ENCODE measurements at regions not wholly inside any gene's neighbourhood (a gene's known extent, or its start where the extent isn't known, plus 50 kb on each side); places are given as distances from the start of the nearest gene placed in this dataset.
A peak's percentile ranks its signal among the peaks of the same experiment; 100 is the strongest.
"Not testable (repeated sequence)": the region's sequence is repeated elsewhere in the genome, so short reads cannot be mapped to it uniquely, and the experiment has no call there.

DNA sequence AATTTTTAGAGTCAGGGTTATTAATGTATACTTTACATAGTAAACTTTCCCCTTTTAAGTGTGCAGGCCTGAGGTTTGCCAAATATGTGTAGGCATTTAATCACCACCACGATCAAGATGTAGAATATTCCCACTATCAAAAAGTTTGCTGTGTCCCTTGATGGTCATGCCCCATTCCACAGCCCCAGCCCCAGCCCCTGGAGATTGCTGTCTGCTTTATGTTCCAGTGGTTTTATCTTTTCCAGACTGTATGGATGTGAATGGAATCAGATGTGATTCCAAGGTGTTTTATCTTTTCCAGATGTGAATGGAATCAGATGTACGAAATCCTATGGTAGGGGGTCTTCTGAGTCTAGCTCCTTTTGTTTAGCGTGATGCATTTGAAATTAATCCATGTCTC is 93.1 kb upstream of the B3GAT1 start:
- no peak for DNase-seq

DNA sequence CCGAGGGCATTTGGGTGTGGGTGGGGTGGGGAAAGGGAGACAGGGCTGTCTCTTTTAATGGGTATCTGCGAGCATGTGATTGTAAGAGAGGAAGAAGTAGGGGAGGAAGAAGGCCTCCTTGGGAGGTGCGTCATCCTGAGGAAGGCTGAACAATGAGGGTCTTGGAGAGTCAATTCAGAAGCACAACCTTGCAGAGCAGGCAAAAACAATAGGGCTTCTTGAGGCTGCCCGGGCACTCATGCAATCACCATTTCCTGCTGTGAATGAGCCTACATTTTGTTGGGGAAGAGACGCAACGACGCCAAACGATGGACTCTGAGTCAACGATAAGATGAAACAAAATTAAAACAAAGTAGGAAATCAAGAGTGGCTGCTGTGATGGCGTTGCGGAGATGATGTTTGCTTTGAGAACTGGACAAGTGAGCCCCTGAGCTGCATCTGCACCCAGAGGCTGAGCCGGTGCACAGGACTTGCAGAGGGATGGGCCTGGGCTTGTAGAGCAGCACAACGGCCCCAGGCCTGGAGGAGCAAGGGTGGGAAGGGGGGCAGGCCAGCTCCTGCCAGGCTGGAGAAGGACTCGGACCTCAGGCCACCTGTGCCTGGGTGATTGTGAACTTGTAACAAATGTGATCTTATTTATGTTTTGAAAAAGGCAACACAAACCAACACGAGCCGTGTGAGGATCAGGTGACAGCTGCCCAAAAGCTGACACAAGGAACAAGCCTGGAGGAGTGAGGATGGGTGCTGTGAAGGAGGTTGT is 92.3 kb upstream of the B3GAT1 start:
- no peak for DNase-seq

DNA sequence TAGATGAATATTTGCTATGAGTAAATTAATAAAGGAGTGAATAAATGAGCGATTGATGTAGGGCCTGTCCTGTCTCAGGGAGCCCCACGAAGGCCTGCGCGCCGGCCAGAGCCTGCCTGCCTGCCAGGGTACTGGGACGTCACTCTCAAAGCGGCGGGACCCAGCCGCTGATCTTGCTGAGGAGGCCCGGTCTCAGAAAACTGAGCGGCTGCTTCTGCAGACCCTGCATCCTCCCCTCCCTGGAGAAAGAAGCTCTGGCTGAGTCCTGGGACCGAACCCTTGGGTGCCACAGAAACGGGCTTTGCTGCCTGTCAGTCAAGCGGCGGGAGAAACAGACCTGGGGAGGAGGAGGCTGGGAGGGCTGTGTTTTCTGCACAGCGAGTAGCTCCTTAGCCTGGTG is 91.6 kb upstream of the B3GAT1 start:
- no peak for DNase-seq

DNA sequence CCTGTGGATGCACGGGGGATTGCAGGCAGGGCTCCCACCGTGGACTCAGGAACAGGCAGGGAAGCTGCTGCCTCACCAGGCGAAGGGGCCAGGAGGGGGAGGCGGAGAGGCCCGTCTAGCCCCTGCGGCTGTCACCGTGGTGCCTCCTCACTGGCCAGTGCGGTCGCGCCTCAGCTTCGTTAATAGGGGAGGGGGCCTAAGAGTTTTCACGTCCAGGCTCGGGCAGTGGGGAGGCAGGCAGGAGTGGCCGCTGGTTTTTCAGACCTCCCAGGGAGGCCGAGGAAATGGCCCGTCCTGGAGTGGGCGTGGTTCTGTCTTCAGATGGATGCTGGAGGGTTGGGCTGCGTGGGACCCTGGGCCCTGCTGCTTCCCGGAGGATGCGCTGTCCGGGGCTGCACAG is 91.1 kb upstream of the B3GAT1 start:
- no peak for DNase-seq

DNA sequence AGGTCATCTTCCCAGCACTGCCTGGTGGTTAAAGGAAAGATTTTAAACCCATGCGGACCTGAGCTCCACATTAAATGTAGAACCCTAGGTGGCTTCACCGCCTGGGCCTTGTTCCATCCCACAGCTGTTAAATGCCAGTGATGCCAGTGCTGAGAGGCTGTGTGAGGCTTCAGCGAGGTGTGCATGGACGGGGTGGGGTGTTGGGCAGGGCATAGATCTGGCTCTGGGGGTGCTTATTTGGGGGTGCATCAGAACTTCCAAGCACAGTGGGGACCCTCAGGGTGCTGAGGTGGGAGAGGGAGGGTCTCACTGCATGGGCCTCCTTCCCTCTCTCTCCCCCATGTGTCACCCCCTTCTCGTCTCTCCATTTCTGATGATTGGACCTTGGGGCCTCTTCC is 90.1 kb upstream of the B3GAT1 start:
- no peak for DNase-seq

DNA sequence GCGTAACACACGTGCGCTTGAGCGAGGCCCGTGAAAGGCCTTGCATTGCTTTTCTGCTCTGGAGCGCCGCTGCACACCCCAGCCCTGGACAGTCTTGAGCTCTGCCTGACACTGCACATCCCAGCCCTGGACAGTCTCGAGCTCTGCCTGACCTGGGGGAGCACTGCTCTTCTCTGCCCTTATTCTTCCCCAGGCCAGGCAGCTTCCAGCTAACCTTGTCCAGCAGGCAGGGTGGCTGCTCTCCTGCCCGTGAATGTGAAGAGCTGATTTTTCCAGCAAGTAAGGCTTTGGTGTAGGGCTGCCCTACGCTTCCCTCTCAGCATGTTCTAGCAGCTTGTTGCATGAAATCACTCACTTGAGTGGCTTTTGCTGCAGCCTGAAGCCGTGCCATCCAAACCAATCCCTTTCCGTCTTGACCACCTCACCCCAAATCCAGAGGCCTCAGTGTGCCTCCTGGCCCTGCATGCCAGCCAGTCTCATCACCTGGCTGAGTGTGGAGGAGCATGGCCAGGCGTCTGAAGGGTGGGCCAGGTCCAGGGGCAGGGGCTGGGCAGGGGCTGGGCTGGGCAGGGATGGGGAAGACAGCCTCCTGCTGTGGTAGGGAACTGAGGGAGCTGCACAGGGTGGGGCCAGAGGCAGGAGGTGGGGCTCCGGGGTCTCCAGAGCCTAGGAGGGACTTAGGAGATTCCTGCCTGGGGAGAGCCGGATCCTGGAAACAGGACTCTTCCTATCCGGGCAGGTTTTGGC is 89.5 kb upstream of the B3GAT1 start:
- no peak for DNase-seq

DNA sequence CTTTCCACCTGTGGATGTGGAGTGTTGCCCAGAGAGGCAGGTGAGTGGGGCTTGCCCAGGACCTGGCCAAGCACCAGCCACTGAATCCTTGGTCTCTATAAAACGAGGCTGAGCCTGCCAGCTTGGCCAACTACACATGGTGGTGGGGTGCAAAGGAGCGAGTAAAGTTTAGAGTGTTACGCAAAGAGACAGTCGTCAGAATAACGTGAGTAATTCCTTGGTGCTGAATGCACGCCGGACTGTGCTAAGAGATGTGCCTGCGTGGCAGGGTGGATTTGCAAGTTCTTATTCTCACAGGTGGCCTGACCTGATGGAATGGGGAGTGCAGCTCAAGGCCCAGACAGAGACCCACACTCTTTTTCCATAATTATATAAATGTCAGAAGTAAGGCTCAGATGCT is 88.6 kb upstream of the B3GAT1 start:
- DNase-seq, result no peak

DNA sequence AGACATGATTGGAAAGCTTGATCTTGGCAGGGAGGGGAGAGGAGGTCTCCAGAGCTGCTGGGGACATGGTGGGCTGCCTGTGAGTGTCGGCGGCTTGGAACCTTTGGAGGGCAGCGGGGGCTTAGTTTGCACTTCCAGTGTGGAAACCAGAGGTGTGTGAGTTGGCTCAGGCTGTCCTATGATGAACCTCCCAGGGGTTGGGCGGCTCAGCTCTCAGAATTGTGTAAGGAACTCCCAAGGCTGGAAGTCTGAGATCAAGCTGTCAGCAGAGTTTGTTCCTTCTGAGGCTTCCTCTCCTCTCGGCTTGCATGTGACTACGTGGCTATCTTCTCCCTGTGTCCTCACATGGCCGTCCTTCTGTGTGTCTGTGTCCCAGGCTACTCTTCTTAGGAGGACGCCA is 87.9 kb upstream of the B3GAT1 start:
- DNase-seq, result no peak

DNA sequence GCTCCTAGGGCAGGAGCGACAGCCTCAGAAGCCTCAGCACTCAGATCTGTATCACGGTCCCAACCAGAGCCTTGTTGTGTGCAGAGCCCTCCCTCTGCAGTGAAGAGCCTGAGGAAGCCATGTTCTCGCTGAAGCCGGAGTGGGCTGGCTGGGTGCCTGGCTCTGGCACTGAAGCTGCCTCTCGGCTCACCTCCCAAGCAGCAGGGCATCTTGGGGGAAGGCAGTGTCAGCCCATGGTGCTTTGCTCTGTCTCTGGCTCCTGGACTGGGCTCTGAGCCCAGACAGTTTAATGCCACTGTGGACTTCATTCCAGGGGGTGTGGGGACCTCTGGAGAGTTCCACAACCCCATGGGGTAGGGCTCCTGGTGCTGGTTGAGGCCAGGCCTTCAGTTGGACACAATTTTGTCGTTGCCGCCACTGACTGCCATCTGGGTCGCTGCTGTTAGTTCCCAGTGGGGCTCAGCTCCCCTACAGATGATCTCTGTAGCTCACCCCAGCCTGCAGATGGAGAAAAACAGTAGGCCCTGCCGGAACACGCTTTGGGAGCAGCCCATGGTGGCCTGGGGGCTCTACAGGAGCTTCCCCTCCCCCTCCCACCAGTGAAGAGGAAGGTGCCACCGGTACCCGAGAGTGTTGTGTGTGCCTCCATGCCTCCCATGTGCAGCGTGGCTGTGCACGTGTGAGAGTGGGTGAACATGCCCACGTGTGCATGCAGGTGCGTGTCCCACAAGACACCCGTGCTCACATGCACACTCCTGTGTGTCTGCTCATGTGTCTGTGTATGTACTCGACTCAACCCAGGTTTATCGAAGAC is 86.5 kb upstream of the B3GAT1 start:
- no peak for DNase-seq

DNA sequence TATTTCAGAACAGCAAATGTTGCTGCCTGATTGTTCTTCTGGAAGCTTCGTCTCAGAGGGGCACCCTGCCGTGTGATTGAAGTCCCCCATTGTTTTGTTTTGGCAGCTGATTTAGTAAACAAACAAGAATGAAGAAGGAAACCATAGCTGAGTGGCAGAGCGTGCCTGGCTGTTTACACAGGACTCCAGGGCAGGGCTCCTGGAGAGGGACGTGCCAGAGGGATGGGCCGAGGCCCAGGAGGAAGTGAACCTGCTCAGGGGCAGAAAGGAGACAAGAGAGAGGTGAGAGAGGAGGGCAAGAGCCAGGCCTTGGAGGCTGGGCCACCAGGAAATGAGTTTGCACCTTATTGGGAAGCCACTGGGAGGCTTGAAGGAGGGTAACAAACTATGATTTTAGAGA is 85.5 kb upstream of the B3GAT1 start:
- DNase-seq, result peak; percentile 13

DNA sequence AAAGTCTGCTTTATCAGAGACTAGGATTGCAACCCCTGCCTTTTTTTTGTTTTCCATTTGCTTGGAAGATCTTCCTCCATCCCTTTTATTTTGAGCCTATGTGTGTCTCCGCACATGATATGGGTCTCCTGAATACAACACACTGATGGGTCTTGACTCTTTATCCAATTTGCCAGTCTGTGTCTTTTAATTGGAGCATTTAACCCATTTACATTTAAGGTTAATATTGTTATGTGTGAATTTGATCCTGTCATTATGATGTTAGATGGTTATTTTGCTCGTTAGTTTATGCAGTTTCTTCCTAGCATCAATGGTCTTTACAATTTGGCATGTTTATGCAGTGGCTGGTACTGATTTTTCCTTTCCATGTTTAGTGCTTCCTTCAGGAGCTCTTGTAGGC is 84.0 kb upstream of the B3GAT1 start:
- DNase-seq, result not testable (repeated sequence)

DNA sequence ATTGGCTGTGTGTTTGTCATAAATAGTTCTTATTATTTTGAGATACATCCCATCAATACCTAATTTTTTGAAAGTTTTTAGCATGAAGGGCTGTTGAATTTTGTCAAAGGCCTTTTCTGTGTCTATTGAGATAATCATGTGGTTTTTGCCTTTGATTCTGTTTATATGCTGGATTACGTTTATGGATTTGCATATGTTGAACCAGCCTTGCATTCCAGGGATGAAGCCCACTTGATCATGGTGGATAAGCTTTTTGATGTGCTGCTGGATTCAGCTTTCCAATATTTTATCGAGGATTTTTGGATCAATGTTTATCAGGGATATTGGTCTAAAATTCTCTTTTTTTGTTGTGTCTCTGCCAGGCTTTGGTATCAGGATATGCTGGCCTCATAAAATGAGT is 82.4 kb upstream of the B3GAT1 start:
- not testable (repeated sequence) for DNase-seq

DNA sequence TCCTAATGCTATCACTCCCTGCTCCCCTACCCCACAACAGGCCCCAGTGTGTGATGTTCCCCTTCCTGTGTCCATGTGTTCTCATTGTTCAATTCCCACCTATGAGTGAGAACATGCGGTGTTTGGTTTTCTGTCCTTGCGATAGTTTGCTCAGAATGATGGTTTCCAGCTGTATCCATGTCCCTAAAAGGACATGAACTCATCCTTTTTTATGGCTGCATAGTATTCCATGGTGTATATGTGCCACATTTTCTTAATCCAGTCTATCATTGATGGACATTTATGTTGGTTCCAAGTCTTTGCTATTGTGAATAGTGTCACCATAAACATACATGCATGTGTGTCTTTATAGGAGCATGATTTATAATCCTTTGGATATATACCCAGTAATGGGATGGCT is 80.4 kb upstream of the B3GAT1 start:
- not testable (repeated sequence) for DNase-seq

DNA sequence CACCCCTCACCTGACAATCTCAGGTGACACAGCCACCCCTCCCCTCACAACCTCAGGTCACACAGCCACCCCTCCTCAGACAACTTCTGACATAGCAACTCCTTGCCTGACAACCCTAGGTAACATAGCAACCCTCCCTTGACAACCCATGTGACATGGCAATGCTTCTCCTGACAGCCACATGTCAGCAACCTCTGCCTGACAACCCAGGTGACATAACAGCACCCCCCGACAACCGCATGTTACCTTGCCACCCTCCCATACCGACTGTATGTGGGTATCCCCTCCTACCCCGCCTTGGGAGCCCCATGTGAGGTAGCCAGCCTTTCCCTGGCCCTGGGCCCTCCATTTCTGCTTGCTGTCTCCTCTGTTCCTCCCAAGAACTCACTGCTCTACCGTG is 77.7 kb upstream of the B3GAT1 start:
- DNase-seq, result no peak

DNA sequence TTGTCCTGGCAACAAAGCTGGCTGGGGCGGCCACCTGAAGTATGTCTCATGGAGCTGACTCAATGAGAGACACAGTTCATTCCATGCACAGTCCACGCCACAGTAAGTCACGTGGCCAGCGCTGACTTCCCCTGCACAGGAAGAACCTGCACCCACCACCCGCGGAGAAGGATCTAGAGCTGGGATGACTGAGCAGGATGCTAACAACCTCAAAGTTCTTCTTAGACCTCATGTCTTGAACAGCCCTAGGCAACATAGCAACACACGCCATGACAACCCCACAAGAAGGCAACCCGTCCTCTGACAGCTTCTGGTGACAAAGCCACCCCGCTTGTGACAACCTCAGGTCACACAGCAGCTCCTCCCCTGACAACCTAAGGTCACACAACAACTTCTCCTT is 76.9 kb upstream of the B3GAT1 start:
- DNase-seq, result no peak

DNA sequence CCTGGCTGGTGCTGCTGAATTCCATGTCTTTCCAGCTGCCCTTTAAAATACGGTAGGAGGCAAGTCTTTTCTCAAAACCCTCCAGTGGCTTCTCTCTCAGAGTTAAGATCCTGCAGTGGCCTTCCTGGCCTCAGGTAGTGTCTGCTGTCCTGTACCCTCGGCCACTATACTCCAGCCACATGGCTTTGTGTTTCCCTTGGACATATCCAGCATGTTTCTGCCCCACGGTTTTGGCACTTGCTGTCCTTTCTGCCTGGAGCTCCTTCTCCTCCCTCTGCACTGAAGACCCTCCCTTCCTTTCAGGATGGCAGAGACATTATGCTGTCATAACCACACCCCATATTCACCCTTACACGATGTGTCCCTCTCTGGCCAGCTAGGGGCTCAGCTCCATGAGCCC is 76.5 kb upstream of the B3GAT1 start:
- no peak for DNase-seq

DNA sequence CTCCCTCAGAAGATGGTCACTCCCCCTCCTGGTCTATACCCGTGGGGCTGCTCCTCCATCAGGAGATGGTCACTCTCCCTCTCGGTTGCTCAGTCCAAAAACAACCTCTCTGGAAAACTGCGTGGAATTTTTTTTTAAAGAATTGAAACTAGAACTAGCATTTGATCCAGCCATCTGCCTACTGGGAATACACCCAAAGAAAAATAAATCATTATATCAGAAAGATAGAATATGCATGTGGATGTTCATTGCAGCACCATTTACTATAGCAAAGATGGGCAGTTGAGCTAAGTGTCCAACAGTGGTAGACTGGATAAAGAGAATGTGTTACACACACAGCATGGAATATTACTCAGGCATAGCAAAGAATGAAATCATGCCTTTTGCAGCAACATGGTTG is 75.7 kb upstream of the B3GAT1 start:
- no peak for DNase-seq

DNA sequence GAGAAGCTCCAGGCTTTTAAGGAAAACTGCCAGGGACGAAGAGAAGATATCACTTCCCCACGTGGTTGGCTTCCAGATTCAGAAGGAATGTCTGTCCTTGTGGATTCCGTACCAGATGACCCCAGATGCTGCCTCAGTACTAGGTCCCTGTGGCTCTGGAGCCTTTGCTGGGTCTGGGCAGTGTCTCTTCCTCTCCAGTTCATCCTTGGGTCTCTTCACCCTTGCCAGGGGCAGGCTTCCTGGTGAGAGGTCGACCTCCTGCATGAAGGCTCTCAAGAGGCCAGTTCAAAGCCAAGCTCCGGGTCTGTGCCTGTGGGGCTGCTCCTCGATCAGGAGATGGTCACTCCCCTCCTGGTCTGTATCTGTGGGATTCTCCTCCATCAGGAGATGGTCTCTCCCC is 74.7 kb upstream of the B3GAT1 start:
- DNase-seq, result no peak

DNA sequence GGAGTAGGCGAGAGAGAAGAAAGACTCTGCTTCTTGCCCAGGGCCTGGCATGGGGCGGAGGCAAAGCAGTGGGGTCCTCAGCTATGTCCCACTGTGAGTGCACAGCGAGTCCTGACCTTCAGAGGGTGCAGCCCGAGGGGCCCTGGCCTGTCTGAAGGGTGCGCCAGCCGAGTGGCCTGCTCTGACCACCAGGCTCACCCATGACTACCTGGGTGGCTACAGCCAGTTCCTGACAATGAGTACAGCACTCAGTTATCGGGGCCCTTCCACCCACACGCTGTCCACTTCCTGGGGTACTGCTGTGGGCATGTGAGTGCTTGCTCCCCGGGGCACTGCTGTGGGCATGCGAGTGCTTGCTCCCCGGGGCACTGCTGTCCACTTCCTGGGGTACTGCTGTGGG is 74.1 kb upstream of the B3GAT1 start:
- no peak for DNase-seq

DNA sequence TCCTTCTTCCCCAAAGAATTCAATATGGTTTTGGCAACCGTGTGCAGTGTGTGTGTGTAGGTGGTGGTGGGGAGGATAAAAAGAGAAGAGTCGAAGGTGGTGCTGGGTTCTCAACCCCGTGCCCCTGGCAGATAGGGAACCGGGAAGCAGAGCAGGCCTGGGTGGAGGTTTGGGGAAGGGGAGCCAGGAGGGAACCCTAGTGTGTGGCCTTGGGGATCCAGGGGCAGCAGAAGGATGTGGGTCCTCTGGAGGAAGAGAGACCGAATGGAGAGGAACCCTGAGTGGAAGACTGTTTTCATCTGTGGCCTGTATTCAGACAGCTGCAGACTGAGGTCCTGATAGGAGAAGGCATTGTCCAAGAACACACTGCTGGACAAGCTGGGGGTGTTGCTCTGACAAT is 73.3 kb upstream of the B3GAT1 start:
- DNase-seq, result no peak

DNA sequence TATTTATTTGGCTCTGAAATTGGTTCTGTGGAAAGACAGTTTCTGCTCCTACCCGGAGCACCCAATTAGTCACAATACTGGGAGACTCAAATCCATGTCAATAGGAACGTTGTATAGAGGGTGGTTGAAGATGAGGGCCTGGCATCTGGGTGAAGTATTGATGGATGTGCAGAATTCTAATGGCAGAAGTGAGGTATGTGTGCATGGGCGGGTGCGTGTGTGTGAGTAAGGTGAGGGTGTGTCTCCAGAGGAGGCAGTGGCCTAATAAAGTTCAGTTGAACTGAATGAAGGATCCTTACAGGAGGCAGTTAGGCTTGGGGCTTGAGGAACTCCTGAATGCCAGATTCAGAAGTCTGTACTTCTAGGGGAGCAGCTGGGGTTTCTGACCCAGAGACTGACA is 71.8 kb upstream of the B3GAT1 start:
- DNase-seq, result no peak

DNA sequence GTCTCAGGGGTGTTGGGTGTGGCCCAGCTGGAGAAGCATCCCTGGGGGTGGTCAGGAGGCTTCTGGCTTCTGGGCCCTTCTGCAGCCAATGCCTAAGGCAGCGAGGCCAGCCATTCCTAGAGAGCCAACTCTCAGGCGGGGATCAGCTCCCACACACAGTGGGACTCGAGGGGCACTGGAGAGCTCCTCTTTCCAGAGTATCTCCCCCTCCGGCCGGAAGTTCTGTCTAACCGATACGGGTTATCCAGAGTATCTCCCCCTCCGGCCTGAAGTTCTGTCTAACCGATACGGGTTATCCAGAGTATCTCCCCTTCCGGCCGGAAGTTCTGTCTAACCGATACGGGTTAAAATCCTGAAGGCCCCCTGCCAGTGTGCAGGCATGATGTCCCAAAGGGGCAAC is 71.2 kb upstream of the B3GAT1 start:
- DNase-seq, result no peak

DNA sequence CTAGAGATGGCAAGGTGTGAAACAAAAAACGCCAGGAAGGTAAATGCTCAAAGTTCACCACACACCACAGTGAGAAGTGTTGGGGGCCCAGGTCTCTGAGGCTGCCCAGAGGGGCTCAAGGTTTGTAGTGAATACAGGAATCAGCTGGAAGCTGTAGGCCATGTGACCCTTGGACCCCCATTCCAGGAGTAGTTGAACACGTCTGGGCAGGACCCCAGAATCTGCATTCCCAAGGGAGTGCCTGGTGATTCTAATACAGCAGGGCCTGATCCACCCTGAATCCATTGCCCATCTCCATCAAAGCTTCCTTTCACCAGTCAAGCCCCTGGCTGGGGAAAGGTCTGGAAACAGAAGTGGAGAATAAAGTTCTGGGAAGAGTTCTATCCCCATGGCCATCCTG is 70.8 kb upstream of the B3GAT1 start:
- DNase-seq, result no peak

DNA sequence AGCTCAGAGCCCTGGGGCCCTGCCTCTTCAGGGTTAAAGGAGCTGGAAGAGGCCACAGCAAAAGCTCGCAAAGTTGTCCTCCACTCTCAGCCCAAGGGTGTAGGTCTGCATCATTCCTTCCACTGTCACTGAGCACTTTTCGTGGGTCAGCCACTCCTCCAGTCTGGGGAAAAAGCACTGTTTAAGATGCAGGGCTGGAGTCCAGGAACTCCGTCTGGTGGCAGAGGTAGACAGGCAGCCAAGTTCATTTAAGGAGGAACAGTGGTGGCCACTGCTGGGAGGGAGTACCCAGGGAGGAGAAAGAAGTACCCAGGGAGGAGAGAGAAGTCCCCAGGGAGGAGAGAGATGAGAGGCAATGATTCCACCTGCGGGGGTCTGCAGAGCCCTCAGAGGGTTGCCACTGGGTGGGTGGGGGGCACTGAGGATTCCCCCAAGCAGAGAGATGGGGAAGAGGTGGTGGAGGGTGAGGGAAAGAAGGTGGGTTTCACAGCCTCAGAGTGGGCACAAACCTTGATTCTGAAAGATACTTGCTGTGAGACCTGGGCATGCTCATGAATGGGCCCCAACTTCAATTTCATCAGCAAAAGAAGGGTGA is 70.0 kb upstream of the B3GAT1 start:
- no peak for DNase-seq

Data from NCI-H774 (cell line).